Kidney capillary endothelial cell (primary cell): ENCODE measurements at regions not wholly inside any gene's neighbourhood (a gene's known extent, or its start where the extent isn't known, plus 50 kb on each side); places are given as distances from the start of the nearest gene placed in this dataset.

ENCODE experiments used
- DNase-seq: peaks from one replicate; pipeline ENCODE4 v3.0.0-alpha.2; 2018; ENCODE audit warnings: low spot score

DNA sequence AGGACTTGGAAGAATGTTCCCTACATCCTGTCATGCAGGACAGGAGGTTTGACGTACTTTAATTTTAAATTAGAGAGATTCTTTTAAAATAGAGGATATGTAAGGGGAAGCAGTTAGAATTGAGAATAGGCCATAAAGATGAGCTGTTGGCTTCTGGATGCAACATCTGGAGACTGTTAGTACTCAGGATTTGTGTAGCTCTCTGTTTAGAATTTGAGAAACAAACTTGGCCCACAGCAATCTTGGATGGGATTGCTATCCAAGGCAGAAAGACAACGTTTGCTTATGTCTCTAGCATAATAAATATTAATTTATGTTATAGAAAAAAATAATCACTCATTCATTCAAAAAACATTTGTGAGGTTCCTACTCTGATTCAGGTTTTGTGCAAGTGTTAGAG lies 398.4 kb upstream of the NOVA1 start:
- DNase-seq = no peak

DNA sequence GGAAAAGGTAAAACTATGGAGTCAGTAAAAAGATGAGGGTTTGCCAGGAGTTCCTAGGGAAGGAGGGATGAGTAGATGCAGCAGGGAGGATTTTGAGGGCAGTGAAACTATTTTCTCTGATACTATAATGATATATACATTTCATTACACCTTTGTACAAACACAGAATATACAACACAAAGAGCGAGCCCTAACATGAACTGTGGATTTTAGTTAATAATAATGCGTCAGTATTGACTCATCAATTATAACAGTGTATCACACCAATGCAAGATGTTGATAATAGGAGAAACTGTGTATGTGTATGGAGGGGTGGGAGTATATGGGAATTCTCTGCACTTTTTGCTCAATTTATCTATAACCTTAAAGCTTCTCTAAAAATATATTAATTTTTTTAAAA lies 404.3 kb upstream of the NOVA1 start:
- no peak for DNase-seq

DNA sequence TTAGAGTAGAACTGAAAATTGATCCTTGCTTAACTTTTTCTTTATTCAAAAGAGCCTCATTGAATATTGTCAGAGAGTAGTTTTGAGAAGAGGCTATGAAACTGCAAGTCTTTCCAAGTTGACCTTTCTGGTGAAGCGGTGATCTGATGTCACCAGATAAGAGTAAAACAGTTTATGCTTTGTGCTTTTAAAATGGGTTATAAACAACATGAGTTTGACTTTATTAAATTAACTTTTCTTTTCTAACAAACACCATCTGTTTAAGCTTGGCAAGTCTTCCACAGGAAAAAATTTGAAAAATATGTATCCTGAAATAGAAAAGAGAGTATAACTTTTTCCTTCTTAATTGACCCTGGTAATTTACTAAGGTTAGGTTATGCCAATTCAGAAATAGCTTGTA lies 408.7 kb upstream of the NOVA1 start:
- no peak for DNase-seq

DNA sequence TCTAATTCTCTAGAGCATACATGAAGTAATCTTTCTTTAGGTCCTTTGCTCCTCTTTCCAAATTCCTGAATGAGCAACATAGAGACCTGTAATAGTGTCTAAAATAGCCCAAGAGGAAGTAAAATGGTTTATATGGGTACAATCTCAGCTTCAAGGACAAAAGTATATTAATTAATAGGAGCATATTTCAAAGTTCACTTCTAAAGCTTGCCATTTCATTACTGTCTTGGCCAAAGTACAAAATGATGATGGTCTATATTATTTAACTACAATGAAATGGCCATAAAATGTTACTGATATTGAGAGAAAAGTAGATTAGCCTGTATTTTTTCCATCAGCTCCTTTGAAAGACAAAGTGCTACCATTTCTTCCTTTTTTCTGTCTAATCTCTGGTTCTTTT lies 410.4 kb upstream of the NOVA1 start:
- no peak for DNase-seq

DNA sequence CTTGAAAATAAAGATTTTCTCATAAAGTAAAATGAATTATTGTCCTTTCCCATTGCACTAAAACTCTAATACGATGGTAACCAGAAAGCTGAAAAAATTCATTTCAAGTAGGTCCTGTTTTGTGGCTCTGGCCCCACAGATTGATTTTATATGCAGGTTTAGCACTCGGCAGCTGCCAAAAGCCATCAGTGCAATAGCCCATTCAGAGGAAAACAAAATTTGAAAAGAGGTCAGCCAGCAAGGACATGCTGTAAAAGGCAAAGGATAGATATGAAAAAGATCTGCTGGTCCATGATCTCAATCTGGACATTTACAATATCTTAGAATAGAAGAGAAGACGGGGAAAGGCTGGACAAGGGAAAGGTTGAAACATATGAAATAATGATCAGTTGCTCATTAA lies 414.8 kb upstream of the NOVA1 start:
- no peak for DNase-seq

DNA sequence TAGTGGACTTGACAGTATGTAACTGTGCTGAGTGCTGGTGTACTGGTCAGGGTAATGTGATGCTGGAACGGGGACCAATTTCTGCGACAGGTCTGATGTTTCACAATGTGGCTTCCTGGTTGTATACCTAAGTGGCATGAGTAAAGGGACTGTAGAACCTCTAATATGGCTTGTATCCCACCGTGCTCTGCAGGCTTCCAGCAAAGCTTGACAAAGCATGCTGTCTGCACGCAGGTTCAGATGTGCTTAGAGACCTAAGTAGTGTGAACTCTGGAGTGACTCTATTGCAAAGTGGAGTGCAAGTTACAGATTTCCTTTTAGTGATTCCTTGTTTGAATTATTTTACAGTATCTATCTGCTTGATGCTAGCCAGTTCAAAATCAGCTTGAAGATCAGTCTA lies 415.8 kb upstream of the NOVA1 start:
- no peak for DNase-seq

DNA sequence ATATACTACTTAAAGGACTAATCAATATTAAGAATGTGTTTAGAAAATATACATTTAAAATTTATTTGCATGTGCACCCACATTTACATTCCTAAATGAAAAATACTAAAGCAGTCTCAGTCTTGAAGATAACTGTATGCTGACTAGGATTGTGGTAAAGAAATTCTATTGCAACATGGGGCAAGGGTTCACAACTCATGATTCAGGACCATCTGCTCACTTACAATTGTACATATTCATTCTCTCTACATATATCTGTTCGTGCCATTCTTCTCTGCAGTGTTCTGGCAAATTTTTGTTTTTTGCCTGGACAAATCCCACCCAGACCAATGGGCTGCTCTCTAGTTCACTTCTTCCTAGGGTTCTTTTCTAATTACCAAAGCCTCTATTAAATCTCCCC lies 417.2 kb upstream of the NOVA1 start:
- DNase-seq = no peak

DNA sequence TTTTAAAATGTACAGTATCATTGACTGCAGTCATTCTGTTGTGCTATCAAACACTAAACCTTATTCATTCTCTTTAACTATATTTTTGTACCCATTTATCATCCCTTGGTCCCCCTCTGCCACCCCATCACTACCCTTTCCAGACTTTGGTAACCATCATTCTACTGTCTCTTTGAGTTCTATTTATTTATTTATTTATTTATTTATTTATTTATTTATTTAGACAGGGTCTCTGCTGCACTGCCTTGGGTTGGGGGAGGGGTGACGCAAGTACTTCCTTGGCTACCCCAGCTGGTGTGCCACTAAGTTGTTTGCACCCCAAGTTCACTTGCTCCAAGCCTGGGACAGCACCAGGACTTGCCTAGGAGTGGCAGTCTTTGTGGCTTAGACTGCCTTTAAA lies 427.8 kb upstream of the NOVA1 start:
- DNase-seq = no peak

DNA sequence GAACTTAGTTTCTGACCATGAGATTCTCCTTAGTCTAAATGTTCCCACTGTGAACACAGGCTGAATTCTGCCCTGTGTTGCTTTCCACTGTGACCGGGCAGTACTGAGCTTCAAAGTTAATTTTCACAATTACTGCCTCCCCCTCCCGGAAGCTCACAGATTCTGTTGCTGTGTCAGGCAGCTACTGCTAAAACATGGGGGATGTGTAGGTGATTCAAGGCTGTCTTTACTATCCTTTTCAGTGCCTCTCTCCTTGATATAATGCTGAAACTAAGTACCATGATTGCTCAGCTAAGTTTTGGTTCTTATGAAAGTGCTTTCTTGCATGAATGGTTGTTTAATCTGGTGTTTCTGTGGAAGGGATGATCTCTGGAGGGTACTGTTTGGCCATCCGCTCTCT lies 428.3 kb upstream of the NOVA1 start:
- DNase-seq = no peak

DNA sequence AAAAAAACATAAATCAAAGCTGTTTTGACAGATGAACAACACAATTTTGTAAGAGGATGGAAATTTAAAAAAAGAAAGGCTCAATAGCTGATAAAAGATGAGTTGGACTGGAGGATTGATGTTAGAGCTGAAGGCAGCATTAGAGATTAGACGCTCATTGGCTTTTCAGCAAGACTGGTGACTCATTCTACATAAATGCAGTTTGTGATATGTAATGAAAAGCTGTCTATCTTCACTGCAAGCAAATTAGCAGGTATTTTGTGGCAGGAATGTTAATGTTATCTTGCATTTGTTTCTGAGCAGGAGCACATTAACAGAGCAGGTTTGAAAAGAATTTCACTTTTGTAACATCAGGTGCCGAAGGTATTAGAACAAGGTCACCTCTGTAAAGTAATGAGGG lies 442.7 kb upstream of the NOVA1 start:
- no peak for DNase-seq

DNA sequence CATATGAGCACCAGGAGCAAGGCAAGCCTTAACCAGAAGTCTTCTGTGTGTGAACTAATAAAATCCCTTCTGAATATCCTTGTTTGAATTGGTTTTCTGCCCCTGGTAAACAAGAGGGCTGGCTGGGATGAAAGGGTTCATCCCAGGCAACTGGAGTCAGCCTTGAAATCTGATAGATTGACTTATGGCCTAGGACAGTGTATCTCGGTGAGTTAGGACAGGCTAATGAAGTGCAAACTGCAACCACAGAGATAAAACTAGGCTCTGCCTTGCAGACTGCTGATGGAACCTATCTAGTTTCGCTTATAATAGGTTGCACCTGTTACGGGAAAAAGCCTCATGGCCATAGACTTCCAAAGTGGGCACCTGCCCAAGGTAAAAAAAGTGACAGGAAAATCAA lies 451.9 kb upstream of the NOVA1 start:
- no peak for DNase-seq

DNA sequence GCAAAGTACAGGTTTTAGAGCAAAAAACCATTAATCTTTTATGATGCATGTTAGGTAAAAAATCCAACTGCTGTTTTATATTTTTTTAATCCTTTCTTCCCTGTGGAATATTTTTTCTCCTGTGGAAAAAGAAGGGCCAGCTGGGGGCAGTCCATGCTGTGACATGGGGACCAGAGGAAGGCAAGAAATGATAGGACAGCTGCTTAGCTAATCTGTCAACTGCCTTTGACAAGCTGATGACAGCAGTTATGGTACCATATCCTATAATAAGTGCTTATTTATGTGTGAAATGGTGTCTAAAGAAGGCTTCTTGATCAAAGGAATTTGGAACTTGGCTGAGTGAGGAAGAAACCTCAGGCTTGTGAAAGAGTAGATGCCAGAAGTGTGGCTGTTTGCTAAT lies 452.4 kb upstream of the NOVA1 start:
- DNase-seq = no peak

DNA sequence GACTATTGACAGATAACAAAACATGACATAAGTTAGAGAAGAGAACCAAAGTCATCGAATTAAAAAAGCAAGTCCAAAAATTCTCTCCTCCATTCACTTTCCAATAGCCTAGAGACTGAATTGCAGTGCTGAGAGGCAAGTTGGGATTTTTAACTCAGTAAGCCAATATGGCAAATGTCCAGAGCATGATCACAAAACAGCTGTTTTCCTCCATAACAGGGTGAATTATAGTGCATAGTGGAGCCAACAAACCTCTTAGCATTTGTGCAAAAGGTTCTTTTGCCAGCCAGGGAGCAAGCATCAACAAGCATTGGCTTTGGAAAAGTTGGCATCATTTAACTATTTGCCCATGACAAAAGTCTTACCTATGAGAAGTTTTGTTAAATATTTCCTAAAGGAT lies 458.8 kb upstream of the NOVA1 start:
- no peak for DNase-seq

DNA sequence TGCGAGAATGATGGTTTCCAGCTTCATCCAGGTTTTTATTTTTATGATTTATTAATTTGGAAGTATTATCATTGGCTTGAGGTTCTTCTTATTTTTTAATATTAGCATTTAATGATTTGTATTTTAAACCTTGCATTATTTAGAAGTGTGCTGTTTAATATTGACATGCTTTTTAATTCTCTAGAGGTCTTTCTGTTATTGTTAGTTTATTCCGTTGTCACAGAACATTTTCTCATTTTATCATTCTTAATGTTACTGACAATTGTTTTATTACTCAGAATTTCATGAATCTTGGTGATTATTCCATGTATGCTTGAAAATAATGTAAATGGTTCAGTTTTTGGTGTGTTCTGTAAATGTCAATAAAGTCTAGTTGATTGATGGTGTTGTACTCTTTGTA lies 463.5 kb upstream of the NOVA1 start:
- no peak for DNase-seq

DNA sequence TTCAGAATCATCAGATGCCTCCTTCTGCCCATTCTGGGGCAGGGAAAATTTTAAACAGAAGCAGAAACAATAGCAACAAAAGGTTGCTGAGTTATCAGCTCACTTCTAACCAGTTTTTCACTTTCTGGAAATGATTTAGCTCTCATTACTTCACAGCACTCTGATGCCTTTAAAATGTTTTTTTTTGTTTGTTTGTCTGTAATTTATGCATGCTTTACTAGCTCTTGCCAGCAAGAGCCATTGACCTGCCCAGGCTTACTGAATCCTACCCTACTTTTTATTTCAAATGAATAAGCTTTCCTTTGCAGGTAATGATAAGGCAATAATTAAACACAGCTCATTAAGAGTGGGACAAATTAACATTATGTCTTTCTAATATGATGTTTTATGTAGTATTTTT lies 466.1 kb upstream of the NOVA1 start:
- DNase-seq = no peak

DNA sequence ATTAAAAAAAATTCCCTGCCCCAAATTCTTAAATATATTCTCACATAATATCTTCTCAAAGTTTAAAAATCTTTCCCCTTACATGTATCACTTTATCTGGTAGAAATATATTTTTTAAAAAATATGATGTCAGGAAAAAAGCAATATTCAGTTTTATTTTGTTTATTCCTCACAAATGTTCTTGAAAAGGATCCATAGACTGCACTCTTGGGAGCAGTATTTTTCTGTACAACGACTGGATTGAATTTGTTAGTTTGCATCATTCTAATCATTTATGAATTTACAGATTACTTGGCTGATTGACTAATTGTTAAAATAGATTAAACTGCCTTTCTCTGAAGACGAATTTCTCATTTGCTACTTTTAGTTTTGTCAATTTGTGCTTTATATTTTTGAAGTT lies 468.1 kb upstream of the NOVA1 start:
- no peak for DNase-seq

DNA sequence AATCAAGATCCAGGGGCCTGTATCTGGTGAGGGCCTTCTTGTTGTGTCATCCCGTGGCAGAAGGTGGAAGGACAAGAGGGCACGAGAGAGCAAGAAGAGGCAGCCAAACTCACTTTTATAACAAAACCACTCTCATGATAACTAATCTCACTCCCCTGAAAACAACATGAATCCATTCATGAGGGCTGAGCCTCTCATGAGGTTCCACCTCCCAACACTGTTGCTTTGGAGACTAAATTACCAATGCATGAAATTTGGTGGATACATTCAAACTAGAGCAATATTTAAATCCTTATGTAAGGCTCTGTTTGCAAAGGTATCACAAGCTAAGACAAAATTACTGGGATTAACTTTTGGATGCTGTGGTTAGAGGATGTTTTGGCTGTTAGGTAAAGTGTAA lies 470.1 kb upstream of the NOVA1 start:
- no peak for DNase-seq

DNA sequence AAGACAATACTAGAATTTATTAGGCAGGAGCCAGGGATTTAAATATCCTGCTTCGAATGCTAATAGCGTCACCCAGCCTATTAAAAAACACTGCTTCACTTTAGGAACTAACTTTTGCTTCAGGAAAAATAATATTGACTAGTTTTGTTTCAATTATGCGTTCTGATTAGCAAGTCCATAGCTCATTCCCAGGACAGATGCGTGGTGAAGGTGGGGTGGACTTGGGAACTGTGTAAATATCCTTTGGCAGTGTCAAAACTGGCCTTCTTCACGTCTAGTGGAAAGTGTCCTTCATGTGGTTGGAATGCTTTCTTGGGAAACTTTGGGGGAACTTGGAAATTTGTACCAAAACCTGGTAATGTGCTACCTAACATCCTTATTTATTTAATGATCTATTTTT lies 474.8 kb upstream of the NOVA1 start:
- no peak for DNase-seq

DNA sequence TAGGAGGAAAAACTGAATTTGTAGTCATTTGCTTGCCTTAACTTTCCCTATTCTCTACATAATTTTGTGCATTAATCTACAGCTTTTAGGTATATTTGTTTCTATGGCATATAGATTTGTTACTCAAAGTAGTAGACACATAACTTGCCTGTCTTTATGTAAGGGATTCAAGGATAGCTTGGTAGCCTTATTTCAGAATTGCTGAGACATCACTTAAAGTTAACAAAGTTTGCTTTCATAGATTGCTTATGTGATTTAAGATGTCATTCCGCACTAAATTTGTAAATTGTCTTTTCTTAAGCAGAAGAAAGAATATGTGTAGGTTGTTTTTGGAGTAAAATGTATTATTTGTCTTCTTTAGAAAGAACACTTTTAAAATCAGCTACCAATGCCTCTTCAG lies 477.7 kb upstream of the NOVA1 start:
- DNase-seq = no peak

DNA sequence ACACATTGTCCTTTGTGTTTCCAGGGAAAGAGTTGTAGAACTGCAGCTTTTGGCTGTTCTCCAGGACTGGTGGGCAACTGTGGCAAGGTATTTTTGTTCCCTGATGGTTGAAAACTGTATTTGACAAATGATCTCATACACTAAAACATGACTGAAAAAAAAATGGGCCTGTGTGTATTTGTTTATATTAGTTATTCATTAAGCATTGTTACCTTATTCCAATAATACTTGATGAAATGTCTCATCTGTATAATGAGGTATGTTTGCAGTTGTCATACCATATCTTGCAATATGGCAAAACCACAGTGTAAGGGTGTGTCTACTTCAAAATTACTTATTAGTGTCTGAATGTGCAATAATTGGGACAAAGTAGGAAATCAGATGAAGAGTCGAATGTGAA lies 479.4 kb upstream of the NOVA1 start:
- no peak for DNase-seq

DNA sequence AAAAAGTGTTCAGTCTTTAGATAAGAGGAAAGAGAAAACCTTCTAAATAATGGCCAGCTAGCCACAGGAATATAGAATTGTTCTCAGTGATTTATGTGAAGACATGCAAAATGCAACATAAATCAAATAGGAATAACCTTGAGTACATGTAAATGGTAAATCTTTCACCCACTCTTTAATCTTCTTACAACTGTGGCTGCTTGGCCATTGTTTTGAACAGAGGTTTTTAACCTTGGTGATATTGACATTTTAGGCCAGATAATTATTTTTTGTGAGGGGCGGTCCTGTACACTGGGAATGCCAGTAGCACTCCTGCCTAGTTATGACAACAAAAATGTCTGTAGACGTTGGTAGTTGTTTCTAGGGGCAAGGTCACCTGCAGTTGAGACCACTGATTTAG lies 479.9 kb upstream of the NOVA1 start:
- no peak for DNase-seq

DNA sequence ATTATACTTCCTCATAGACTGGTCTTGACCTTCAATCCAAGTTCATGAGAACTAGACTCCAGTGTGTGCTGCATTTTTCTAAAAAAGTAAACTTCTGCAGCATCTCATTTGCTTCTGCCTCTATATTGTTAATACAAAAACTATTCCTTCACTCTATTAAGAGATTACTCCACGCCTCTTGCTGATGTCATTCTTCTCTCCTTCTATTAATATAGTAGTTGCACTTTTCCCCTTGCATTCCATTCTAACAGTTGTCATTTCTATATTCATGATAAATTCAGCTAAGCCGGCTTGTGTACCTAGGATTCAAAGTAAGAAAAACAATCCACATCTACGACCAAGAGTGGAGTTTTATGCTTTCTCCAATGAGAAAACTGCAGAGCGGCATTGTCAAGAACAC lies 480.4 kb upstream of the NOVA1 start:
- no peak for DNase-seq

DNA sequence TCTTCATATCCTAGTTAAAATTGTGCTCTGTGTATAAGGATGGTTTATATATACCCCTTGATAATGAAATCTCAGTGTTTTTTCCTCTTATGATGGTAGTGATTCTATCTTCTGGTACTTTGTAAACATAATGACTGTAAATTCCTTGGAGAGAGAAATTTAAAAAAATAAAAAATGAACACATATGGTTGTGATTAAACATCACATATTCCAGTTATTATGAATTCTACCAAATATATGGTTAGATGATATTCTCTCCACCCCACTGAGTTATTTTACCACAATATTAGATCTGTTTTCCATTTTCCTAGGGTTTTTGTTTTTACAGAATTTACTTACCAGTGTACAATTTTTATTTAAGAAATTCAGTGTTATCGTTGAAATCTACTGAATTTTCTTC lies 481.9 kb upstream of the NOVA1 start:
- no peak for DNase-seq

DNA sequence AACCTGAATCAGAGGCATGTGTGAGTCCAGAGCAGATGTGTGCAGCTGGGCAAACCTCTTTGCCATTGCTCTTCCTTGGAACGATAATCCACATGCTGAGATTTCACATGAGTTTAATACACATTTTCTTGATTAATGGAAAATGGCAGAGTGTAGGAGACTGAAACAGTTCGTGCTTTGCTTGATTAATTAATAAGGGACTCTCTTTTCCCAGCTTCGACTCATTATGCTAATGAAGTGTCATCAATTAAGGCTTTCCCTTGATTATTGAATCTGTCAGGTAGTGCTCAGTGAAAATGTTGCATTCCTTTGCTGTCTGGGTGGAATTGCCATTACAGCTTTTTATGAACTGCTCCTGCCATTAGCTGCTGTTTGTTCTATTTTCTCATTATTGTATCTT lies 487.7 kb upstream of the NOVA1 start:
- no peak for DNase-seq

DNA sequence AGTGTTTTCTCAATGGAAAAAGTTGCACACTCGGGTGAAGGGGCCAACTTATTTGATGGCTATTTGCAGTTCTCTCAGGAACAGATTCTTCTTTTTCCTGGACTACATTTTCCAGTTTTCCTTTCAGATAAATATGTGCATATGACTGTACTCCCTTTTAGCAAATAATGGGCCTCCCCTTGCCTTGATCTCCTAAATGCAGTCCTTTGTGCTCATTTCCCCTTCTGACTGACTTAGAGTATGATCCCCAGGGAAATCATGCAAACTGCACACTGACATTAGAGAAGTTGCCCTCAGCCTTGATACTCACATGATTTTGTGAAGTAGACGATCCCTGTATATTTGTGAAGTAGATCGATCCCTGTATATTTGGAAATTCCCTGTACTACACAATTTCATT lies 492.9 kb upstream of the NOVA1 start:
- no peak for DNase-seq

DNA sequence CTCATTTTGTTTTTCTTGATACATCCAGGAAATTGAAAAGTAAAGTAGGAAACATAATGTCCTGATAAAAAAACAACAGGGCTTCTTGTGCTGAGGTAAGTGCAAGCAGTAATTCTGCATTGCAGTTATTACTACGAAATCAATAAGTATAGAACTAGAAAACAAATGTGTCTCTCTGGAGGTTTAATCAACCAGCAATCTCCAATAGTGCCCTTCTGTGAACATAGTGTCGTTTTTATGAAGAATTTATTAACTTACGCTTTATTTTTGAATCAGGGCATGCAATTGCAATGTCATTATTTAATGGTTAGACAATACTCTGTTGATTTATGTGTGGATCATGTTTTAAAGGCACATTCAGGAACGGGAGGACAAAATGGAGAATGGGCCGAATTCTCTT lies 494.1 kb upstream of the NOVA1 start:
- no peak for DNase-seq
